Adrenal gland (tissue), 5 donors: ENCODE measurements at regions not wholly inside any gene's neighbourhood (a gene's known extent, or its start where the extent isn't known, plus 50 kb on each side); places are given as distances from the start of the nearest gene placed in this dataset.

Experiments used
- CTCF ChIP-seq, 6 experiments: fragments of 450-650 bp in 4 of 6; fragments of 200-600 bp in 2 of 6; sonication (generic) in 1 of 6; IDR thresholded peaks; 1 replicate in 5 of 6; 2 replicates in 1 of 6; pipeline versions ENCODE4 v1.5.1 to v1.8.0; 2016 to 2021; ENCODE audit warnings: antibody characterized with exemption in 6 of 6, mild to moderate bottlenecking in 2 of 6, moderate library complexity in 1 of 6
- POLR2A ChIP-seq, 2 donors: fragments of 450-650 bp; IDR thresholded peaks; one replicate each; pipeline ENCODE4 v1.6.1; 2017; ENCODE audit warnings: antibody characterized with exemption in 2 of 2, mild to moderate bottlenecking in 2 of 2, moderate library complexity in 1 of 2
- donor health status: DM: no; HTN: no; CAD: no.

DNA sequence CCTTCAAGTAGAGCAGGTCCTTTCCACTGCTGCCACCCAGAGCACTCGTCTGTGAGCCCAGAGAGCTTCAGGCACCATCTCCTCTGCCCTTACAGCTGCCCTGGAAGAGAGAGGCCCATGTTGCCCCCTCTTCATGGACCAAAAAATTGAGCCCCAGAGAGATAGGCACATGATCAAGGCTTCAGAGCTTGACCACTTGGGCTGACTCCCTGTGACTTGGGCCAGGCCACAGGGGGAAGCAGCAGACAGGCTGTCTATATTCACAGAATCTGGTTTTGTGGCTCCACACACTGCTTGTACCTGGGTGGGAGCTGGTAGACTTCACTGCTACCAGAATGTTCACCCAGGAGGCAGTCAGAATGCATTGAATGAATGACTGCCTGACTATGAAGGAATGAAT lies 58.2 kb downstream of the SMIM38 start:
- TF ChIP-seq CTCF (IDR thresholded peaks at IDR 0.05) (no peak), POLR2A (IDR thresholded peaks at IDR 0.05) (no peak)
